GM12875 (cell line): ENCODE measurements at regions not wholly inside any gene's neighbourhood (a gene's known extent, or its start where the extent isn't known, plus 50 kb on each side); places are given as distances from the start of the nearest gene placed in this dataset.

ENCODE experiments used
- H3K4me3 ChIP-seq: one replicate; pipeline ENCODE4 v1.5.1; 2011; ENCODE audit warnings: low read depth, low read length, control low read depth
- TF ChIP-seq, protein P1 (sequence below): IDR thresholded peaks from 2 replicates; pipeline ENCODE4 v1.5.1; 2011; ENCODE audit warnings: low read depth, mild to moderate bottlenecking, control low read depth, inconsistent platforms, low read length, moderate library complexity, borderline replicate concordance; ENCODE audit not compliant: insufficient read depth

DNA sequence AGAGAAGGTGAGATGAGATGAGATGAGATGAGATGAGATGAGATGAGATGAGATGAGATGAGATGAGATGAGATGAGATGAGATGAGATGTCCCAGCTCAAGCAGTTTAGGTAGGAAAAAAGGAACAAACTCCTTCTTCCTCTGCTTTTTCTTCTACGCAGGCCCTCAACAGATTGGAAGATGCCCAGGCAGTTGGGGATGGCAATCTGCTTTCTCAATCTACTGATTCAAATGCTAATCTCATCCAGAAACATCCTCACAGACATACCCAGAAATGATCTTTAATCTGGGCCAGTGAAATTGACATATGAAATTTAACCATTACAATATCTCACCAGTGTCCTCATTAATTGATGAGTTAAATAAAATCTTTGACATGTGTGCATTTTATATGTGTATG, 370.3 kb upstream of the SLC7A11 start:
- no peak overlapping the region for H3K4me3 ChIP-seq
- TF ChIP-seq, protein P1, sequence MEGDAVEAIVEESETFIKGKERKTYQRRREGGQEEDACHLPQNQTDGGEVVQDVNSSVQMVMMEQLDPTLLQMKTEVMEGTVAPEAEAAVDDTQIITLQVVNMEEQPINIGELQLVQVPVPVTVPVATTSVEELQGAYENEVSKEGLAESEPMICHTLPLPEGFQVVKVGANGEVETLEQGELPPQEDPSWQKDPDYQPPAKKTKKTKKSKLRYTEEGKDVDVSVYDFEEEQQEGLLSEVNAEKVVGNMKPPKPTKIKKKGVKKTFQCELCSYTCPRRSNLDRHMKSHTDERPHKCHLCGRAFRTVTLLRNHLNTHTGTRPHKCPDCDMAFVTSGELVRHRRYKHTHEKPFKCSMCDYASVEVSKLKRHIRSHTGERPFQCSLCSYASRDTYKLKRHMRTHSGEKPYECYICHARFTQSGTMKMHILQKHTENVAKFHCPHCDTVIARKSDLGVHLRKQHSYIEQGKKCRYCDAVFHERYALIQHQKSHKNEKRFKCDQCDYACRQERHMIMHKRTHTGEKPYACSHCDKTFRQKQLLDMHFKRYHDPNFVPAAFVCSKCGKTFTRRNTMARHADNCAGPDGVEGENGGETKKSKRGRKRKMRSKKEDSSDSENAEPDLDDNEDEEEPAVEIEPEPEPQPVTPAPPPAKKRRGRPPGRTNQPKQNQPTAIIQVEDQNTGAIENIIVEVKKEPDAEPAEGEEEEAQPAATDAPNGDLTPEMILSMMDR: no peak

DNA sequence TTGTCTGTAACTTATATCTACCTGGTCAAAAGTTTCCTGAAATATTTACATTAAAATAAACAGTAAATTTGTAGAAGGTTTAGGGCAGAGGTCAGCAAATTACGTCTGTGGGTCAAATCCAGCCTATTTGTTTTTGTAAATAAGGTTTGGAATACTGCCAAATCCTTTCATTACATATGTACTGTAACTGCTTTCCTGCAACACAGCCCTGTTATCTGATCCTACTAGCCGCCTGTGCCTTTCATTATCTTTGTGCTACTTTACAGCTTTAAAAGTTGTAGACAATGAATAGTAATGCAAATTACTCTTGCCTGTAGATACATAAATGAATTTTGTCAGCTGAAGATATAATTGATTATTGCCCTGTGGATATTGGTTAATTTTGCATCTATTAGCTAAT, 369.6 kb upstream of the SLC7A11 start:
- TF ChIP-seq, protein P1: no peak
- no peak overlapping the region for H3K4me3 ChIP-seq

DNA sequence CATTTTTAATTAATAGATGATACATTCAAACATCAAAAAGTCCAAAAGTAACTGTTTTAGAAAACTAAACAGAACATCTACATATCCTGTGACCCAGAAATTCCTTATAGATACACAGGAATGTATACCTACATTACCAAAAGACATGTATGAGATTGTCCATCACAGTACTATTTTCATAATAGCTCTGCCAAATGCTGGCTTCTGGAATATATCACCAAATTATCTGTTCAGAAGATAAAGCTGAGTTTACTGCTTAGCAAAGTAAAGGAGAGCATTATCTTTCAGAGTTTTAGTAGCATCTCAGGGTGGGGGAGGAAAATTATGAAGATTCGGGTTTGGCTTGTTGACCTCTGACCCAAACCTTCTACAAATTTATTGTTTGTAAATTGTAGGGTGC, 368.9 kb upstream of the SLC7A11 start:
- no peak overlapping the region for H3K4me3 ChIP-seq
- TF ChIP-seq, protein P1: no peak

DNA sequence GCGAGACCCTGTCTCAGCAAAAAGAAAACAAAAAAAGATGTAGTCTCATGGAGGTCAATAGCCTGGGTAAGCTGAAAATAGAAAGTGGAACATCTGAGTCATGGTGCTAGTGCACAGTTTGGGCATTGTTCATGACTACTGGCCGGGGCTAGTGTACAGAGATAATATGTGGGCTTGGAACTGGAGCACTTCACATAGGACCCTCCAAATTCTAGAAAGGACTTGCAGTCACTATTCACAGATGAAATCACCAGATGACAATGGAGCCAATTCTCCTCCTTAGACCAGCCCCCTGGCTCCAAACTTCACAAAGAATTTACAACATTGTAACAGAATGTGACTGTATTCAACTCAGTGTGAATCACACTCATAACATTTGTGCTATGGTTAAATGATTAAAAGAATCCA, 367.8 kb upstream of the SLC7A11 start:
- TF ChIP-seq, protein P1: no peak
- no peak overlapping the region for H3K4me3 ChIP-seq

DNA sequence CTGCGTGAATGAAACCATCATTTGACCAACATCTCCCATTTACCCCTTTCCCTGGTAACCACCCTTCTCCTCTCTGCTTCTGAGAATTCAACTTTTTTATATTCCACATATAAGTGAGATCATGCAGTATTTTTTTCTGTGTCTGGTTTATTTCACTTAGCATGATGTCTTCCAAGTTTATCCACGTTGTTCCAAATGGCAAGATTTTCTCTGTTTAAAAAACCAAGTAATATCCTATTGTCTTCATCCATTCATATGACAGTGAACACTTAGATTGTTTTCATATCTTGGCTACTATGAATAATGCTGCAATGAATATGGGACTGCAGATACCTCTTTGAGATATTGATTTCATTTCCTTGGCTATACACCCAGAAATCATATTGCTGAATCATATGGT, 362.4 kb upstream of the SLC7A11 start:
- no peak overlapping the region for H3K4me3 ChIP-seq
- TF ChIP-seq, protein P1: no peak

DNA sequence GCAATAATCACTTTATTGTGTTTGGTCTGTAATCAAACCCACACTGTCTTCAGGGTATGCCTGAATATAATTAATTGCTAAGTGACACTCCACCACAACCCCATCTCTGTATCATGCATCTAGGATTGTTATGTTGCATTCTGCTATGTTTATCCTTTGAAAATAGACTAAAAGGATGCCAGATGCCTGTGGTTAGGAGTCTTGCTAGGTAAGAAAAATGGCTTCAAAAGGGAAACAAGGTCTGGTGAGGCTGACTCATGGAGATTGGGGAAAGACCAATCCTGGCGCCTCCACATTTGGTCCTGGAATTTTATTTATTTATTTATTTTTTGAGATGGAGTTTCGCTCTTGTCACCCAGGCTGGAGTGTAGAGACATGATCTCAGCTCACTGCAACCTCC, 360.5 kb upstream of the SLC7A11 start:
- TF ChIP-seq, protein P1: no peak
- no peak overlapping the region for H3K4me3 ChIP-seq

DNA sequence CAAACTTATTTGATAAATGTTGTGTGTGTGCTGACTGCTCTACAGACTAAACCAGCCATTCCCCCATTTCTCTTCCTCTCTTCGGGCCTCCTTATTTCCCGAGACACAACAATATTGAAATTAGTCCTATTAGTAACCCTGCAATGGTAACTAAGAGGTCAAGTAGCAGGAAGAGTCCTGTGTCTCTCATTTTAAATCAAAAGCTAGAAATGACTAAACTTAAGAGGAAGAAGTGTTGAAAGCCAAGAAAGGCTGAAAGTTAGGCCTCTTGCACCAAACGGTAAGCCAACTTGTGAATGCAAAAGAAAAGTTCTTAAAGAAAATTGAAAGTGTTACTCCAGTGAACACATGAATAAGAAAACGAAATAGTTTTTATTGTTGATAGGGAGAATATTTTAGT, 357.8 kb upstream of the SLC7A11 start:
- H3K4me3 ChIP-seq: no peak overlapping the region
- TF ChIP-seq, protein P1: no peak
